Upper lobe of left lung (tissue), 4 donors: ENCODE measurements at regions not wholly inside any gene's neighbourhood (a gene's known extent, or its start where the extent isn't known, plus 50 kb on each side); places are given as distances from the start of the nearest gene placed in this dataset.

Experiments
- CTCF ChIP-seq, 6 experiments: fragments of 450-650 bp in 4 of 6; fragments of 200-600 bp in 2 of 6; sonication (generic) in 2 of 6; IDR thresholded peaks; one replicate each; pipeline ENCODE4 v1.5.1; 2016 to 2019; ENCODE audit warnings: antibody characterized with exemption in 6 of 6
- POLR2A ChIP-seq, 4 donors: fragments of 450-650 bp; IDR thresholded peaks; one replicate each; pipeline ENCODE4 v1.5.1; 2016 to 2017; ENCODE audit warnings: antibody characterized with exemption in 4 of 4, mild to moderate bottlenecking in 2 of 4

GRCh38 chr1:209417761-209418160, 165.8 kb upstream of the CAMK1G start:
- TF ChIP-seq POLR2A (IDR thresholded peaks at IDR 0.05) = no peak
- no peak for TF ChIP-seq CTCF (IDR thresholded peaks at IDR 0.05)
